ENCODE measurements at regions not wholly inside any gene's neighbourhood (a gene's known extent, or its start where the extent isn't known, plus 50 kb on each side); places are given as distances from the start of the nearest gene placed in this dataset.

DNA sequence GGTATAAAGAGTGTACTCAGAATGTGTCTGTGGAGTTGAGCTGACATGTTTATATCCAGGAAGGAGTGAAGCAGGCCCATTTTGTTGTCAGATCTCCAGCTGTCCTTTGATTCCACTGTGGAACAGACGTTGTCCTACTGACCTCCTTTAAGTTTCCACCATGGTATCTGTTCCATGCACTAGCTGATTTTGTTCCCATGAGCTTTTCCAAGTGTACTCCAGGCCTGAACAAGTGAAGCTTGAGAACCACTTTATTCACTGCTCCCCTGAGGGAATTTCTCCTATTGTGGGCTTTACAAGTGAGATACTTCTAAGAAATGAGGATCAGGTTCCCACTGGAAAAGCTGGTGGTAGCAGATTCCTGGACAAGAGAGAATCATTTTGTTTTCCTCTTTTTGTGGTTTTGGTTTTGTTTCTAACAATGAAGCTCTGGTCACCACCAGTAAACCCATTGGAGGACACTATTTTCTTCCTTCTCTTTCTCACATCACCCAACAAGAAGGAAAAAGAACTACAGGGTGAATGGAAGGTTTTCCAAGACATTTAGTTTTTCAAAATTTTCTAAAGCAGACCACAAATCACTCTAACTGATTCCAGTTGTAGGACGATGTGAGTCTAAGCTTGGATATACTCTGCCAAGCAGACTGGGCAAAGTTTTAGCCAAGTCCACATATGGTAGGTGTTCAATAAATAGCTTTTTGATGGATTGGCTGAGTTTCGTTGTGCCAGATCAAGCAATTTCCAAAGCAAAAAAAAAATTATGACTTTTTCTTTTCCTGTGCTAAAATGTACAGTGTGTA, 144.2 kb downstream of the JCAD start (continued):
- TF ChIP-seq CTCF (IDR thresholded peaks at IDR 0.05; ENCODE audit: low read depth, low read length, missing input control) (no peak), RXRA (IDR thresholded peaks at IDR 0.05) (no peak), GABPA (IDR thresholded peaks at IDR 0.05 in 1 of 2, conservative IDR thresholded peaks at IDR 0.05 in 1 of 2) (no peak), HNF4G (IDR thresholded peaks at IDR 0.05) (no peak), RAD21 (IDR thresholded peaks at IDR 0.05) (no peak), ATF3 (IDR thresholded peaks at IDR 0.05) (no peak), YY1 (IDR thresholded peaks at IDR 0.05) (no peak), SP1 (IDR thresholded peaks at IDR 0.05) (no peak), EGR1 (IDR thresholded peaks at IDR 0.05; ENCODE audit: low read depth in 2 of 2) (no peak)
- TF ChIP-seq, protein P1, sequence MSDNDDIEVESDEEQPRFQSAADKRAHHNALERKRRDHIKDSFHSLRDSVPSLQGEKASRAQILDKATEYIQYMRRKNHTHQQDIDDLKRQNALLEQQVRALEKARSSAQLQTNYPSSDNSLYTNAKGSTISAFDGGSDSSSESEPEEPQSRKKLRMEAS (IDR thresholded peaks at IDR 0.05): no peak

DNA sequence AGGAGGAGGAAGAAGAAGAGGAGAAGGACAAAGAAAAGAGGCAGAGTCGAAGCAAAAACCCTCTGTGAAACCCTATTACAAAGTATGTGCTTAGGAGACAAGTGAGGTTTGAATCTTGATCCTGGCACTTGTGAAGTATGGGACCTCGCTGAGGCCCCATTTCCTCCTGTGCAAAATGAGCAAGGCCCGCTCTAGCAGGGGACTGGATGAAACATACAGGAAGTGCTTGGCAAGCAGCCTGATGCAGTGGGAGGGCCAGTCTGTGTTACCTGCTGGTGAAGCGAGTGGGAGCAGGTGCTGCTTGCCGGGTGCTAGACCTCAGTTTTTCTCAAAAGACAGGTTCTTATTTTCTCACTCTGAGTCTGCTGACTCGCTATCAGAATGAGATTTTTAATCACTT, 150.4 kb downstream of the JCAD start:
- WGBS: 63% methylated on average over 6 of the region's 6 CpGs
- no peak overlapping the region for H3K4me3 ChIP-seq (ENCODE audit: low read depth in 1 of 3, low read length in 3 of 3)
- H3K36me3 ChIP-seq (ENCODE audit: control insufficient read depth in 4 of 4, insufficient read depth in 3 of 4, low read depth in 1 of 4, low read length in 3 of 4): no peaks in the 10 kb centered on the region
- no peak overlapping the region for H3K27ac ChIP-seq (ENCODE audit: low read depth in 1 of 2, low read length in 2 of 2)
- TF ChIP-seq NR2F2 (IDR thresholded peaks at IDR 0.05) (no peak), RXRA (IDR thresholded peaks at IDR 0.05) (no peak), HNF4A (conservative IDR thresholded peaks at IDR 0.05) (no peak), YY1 (IDR thresholded peaks at IDR 0.05) (no peak), SP1 (IDR thresholded peaks at IDR 0.05) (no peak), REST (IDR thresholded peaks at IDR 0.05) (no peak), ZBTB33 (IDR thresholded peaks at IDR 0.05) (no peak), RAD21 (IDR thresholded peaks at IDR 0.05) (no peak)
- H3K9ac ChIP-seq (ENCODE audit: low read depth in 1 of 2, low read length in 2 of 2): no peak overlapping the region
- no peaks in the 10 kb centered on the region for H3K27me3 ChIP-seq (ENCODE audit: control insufficient read depth in 4 of 4, insufficient read depth in 4 of 4, low read length in 3 of 4)
- no peaks in the 10 kb centered on the region for H3K4me1 ChIP-seq (ENCODE audit: control insufficient read depth in 4 of 4, insufficient read depth in 4 of 4, low read length in 3 of 4)
- DNase-seq (ENCODE audit: low spot score): no peak
- H3K9me3 ChIP-seq (ENCODE audit: control insufficient read depth in 4 of 4, low read length in 3 of 4): no peaks in the 10 kb centered on the region
